ENCODE measurements at regions not wholly inside any gene's neighbourhood (a gene's known extent, or its start where the extent isn't known, plus 50 kb on each side); places are given as distances from the start of the nearest gene placed in this dataset.

GRCh38 chr3:99505200-99505599, 133.2 kb upstream of the COL8A1 start:
- TF ChIP-seq, protein P1, sequence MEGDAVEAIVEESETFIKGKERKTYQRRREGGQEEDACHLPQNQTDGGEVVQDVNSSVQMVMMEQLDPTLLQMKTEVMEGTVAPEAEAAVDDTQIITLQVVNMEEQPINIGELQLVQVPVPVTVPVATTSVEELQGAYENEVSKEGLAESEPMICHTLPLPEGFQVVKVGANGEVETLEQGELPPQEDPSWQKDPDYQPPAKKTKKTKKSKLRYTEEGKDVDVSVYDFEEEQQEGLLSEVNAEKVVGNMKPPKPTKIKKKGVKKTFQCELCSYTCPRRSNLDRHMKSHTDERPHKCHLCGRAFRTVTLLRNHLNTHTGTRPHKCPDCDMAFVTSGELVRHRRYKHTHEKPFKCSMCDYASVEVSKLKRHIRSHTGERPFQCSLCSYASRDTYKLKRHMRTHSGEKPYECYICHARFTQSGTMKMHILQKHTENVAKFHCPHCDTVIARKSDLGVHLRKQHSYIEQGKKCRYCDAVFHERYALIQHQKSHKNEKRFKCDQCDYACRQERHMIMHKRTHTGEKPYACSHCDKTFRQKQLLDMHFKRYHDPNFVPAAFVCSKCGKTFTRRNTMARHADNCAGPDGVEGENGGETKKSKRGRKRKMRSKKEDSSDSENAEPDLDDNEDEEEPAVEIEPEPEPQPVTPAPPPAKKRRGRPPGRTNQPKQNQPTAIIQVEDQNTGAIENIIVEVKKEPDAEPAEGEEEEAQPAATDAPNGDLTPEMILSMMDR (IDR thresholded peaks at IDR 0.05) = no peak
- TF ChIP-seq POLR2A (IDR thresholded peaks at IDR 0.05) = no peak
- TF ChIP-seq POLR2AphosphoS5 (IDR thresholded peaks at IDR 0.05) = no peak
- no peak for TF ChIP-seq EP300 (IDR thresholded peaks at IDR 0.05)

Measured in sigmoid colon (tissue), 4 donors.